Activated CD4-positive, alpha-beta T cell treated with anti-CD3 and anti-CD28 coated beads for 36 hours (primary cell): ENCODE measurements at regions not wholly inside any gene's neighbourhood (a gene's known extent, or its start where the extent isn't known, plus 50 kb on each side); places are given as distances from the start of the nearest gene placed in this dataset.
"Not testable (repeated sequence)": the region's sequence is repeated elsewhere in the genome, so short reads cannot be mapped to it uniquely, and the experiment has no call there.

Source experiments
- ATAC-seq: fragments of 200-7000 bp; cut with Tn5 transposase; one replicate; pipeline ENCODE4 v1.10.0; 2021; ENCODE audit warnings: mild to moderate bottlenecking, moderate library complexity
- CTCF ChIA-PET: fragments of 350-600 bp; sonication (Branson Sonifier 250); formaldehyde crosslinking; loops from one replicate; lab custom pipeline; 2021; ENCODE audit warnings: antibody characterized with exemption; lab: Charles Lee
- POLR2A ChIA-PET: fragments of 350-600 bp; sonication (Branson Sonifier 250); formaldehyde crosslinking; loops from one replicate; lab custom pipeline; 2021; ENCODE audit warnings: antibody characterized with exemption, inconsistent platforms; lab: Charles Lee
- DNase-seq: peaks from one replicate; pipeline ENCODE4 v3.0.0-alpha.2; 2020
- H3K27ac Mint-ChIP-seq: one replicate; pipeline ENCODE4 v1.8.0; 2021; ENCODE audit warnings: mixed read lengths
- H3K27me3 Mint-ChIP-seq: one replicate; pipeline ENCODE4 v1.8.0; 2021; ENCODE audit warnings: mixed read lengths
- H3K36me3 Mint-ChIP-seq: one replicate; pipeline ENCODE4 v1.8.0; 2021; ENCODE audit warnings: low read depth, mixed read lengths
- H3K4me1 Mint-ChIP-seq: one replicate; pipeline ENCODE4 v1.8.0; 2021; ENCODE audit warnings: mixed read lengths
- H3K4me3 Mint-ChIP-seq: one replicate; pipeline ENCODE4 v1.8.0; 2021; ENCODE audit warnings: mild to moderate bottlenecking, moderate library complexity, mixed read lengths
- H3K9me3 Mint-ChIP-seq: one replicate; pipeline ENCODE4 v1.8.0; 2021; ENCODE audit warnings: low read depth, mixed read lengths
- intact Hi-C, 2 experiments: fragments of 100-400 bp; cut with DNase I in 1 of 2; cut with micrococcal nuclease in 1 of 2; formaldehyde crosslinking; loops; one replicate each; pipeline versions ENCODE4 v1.14.2 to v1.15.1; 2022 to 2024; cut with DNase I, micrococcal nuclease

DNA sequence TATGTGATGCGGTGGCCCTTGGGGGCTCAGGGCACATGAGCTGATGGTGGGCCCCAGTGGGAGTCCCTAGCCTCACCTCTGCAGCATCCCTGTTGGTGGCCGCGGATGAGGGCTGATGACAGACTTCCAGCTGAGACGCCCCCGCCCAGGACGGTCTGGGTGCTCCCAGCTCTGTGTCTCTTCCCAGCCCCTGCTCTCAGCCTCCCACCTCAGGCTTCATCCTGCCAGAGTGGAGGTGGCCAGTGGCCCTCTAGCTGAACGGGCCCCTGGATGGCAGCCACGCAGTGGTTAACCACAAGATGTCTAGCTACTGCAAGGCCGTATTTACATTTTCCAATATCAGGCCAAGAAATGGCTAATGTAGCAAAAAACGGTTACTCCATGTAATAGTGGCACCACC lies 205.3 kb upstream of the LINGO1 start:
- Mint-ChIP-seq H3K36me3 (no peaks in the 10 kb centered on the region), H3K27me3 (peaks cover 6% of the 10 kb centered on the region), H3K4me1 (no peaks in the 10 kb centered on the region), H3K4me3 (no peak overlapping the region), H3K27ac (no peak overlapping the region), H3K9me3 (no peaks in the 10 kb centered on the region)
- POLR2A ChIA-PET, result no interaction called here
- DNase-seq (no peak), ATAC-seq (no peak)
- intact Hi-C loops, result no loop called here
- CTCF ChIA-PET, result interaction anchor here (1.1 kb wide), 1 partner anchor 17 kb away, joined by 3 read pairs; no protein-coding TSS in a partner anchor

GRCh38 chr15:77837649-77838025 lies 204.9 kb upstream of the LINGO1 start:
- no peak overlapping the region for H3K27ac Mint-ChIP-seq
- DNase-seq (no peak), ATAC-seq (no peak)
- POLR2A ChIA-PET, result interaction anchor here (0.7 kb wide), 1 partner anchor 162 kb away, joined by 3 read pairs; no protein-coding TSS in a partner anchor
- no peaks in the 10 kb centered on the region for H3K36me3 Mint-ChIP-seq
- CTCF ChIA-PET, result interaction anchor here (1.1 kb wide), 1 partner anchor 17 kb away, joined by 3 read pairs; no protein-coding TSS in a partner anchor
- intact Hi-C loops, result no loop called here
- H3K9me3 Mint-ChIP-seq, result no peaks in the 10 kb centered on the region
- peaks cover 6% of the 10 kb centered on the region for H3K27me3 Mint-ChIP-seq
- no peaks in the 10 kb centered on the region for H3K4me1 Mint-ChIP-seq
- no peak overlapping the region for H3K4me3 Mint-ChIP-seq

GRCh38 chr15:77836906-77837648 lies 204.4 kb upstream of the LINGO1 start:
- no peaks in the 10 kb centered on the region for H3K36me3 Mint-ChIP-seq
- H3K4me1 Mint-ChIP-seq, result no peaks in the 10 kb centered on the region
- ChIA-PET POLR2A (interaction anchor here (0.6 to 0.7 kb wide), 2 partner anchors 132 to 162 kb away, joined by 3 read pairs; no protein-coding TSS in a partner anchor), CTCF (interaction anchor here (1.1 kb wide), 1 partner anchor 16 kb away, joined by 3 read pairs; no protein-coding TSS in a partner anchor)
- H3K9me3 Mint-ChIP-seq, result no peaks in the 10 kb centered on the region
- DNase-seq, result no peak
- ATAC-seq, result no peak
- intact Hi-C loops, result no loop called here
- H3K27me3 Mint-ChIP-seq, result peaks cover 6% of the 10 kb centered on the region
- H3K27ac Mint-ChIP-seq, result no peak overlapping the region
- H3K4me3 Mint-ChIP-seq, result no peak overlapping the region

DNA sequence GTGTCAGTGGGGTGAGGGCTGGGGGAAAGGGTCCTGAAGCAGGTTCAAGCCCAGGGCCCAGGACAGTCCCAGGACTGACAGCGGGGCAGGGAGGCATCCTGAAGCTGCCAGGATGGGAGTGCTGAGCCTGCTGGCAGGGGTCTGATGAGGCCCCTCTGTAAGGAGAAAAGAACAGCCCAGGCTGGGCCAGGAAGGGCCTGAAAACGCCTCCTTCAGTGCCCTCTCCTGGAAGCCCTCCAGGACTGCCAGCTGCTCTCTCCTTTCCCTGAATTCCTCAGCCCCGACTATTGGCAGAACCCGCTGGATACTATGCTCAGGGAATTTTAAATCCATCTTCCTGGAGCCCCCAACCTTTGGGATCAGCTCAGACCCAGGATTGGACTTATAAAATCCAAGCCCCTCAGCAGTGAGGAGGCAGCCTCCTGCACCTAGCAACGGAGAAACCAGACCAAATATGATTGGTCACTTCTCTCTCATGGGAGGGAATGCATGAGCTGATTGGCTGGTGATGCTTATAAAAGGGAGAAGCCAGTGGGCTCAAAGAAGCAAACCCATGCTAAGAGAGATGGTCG lies 203.5 kb upstream of the LINGO1 start:
- Mint-ChIP-seq H3K27me3 (peaks cover 6% of the 10 kb centered on the region), H3K36me3 (no peaks in the 10 kb centered on the region), H3K27ac (no peak overlapping the region), H3K4me3 (no peak overlapping the region), H3K9me3 (no peaks in the 10 kb centered on the region), H3K4me1 (no peaks in the 10 kb centered on the region)
- ATAC-seq (no peak), DNase-seq (no peak)
- intact Hi-C loops, result no loop called here
- POLR2A ChIA-PET, result no interaction called here
- CTCF ChIA-PET, result no interaction called here

GRCh38 chr15:77834276-77834990 lies 201.7 kb upstream of the LINGO1 start:
- H3K27ac Mint-ChIP-seq, result no peak overlapping the region
- POLR2A ChIA-PET, result no interaction called here
- H3K9me3 Mint-ChIP-seq, result no peaks in the 10 kb centered on the region
- ATAC-seq (no peak), DNase-seq (no peak)
- H3K4me1 Mint-ChIP-seq, result no peaks in the 10 kb centered on the region
- H3K4me3 Mint-ChIP-seq, result no peak overlapping the region
- no peaks in the 10 kb centered on the region for H3K36me3 Mint-ChIP-seq
- peaks cover 2% of the 10 kb centered on the region for H3K27me3 Mint-ChIP-seq
- intact Hi-C loops, result no loop called here
- CTCF ChIA-PET, result interaction anchor here (0.7 kb wide), 1 partner anchor 18 kb away, joined by 3 read pairs; no protein-coding TSS in a partner anchor

GRCh38 chr15:77832874-77833273 lies 200.2 kb upstream of the LINGO1 start:
- DNase-seq, result no peak
- H3K4me3 Mint-ChIP-seq, result no peak overlapping the region
- ChIA-PET POLR2A (no interaction called here), CTCF (no interaction called here)
- H3K36me3 Mint-ChIP-seq, result no peaks in the 10 kb centered on the region
- H3K27ac Mint-ChIP-seq, result no peak overlapping the region
- ATAC-seq, result no peak
- intact Hi-C loops, result no loop called here
- H3K4me1 Mint-ChIP-seq, result no peaks in the 10 kb centered on the region
- H3K27me3 Mint-ChIP-seq, result no peaks in the 10 kb centered on the region
- H3K9me3 Mint-ChIP-seq, result no peaks in the 10 kb centered on the region

DNA sequence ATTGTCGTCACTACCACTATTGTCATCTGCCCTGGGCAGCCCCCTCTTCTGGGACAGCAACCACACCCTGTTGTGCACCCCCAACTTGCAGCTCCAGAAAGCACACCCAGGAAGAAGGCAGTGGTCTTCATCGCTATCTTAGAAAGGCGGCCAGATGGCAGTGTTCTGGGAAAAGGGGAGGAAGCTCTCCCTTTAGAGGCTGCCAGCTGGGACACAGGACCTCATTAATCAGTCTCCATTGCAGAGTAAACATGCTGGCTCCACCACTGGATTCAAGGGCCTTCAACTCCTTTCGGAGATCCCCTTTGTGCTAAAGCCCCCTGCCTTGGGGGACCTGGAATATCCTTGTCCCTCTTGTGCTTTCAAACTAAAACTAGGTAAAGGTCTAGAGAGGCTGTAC lies 199.3 kb upstream of the LINGO1 start:
- ChIA-PET CTCF (interaction anchor here (0.8 kb wide), 1 partner anchor 10 kb away, joined by 3 read pairs; no protein-coding TSS in a partner anchor), POLR2A (no interaction called here)
- DNase-seq (no peak), ATAC-seq (no peak)
- intact Hi-C loops, result no loop called here
- Mint-ChIP-seq H3K4me3 (no peak overlapping the region), H3K9me3 (no peaks in the 10 kb centered on the region), H3K4me1 (no peaks in the 10 kb centered on the region), H3K27me3 (no peaks in the 10 kb centered on the region), H3K27ac (no peak overlapping the region), H3K36me3 (no peaks in the 10 kb centered on the region)

- H3K27me3 Mint-ChIP-seq, result no peaks in the 10 kb centered on the region
- ATAC-seq, result no peak
- H3K4me1 Mint-ChIP-seq, result no peaks in the 10 kb centered on the region
- CTCF ChIA-PET, result no interaction called here
- H3K27ac Mint-ChIP-seq, result no peak overlapping the region
- intact Hi-C loops, result no loop called here
- POLR2A ChIA-PET, result no interaction called here
- H3K36me3 Mint-ChIP-seq, result no peaks in the 10 kb centered on the region
- no peak overlapping the region for H3K4me3 Mint-ChIP-seq
- no peaks in the 10 kb centered on the region for H3K9me3 Mint-ChIP-seq
- no peak for DNase-seq
Measured at GRCh38 chr15:77830051-77830468, 197.3 kb upstream of the LINGO1 start.

- H3K27me3 Mint-ChIP-seq, result not testable (repeated sequence)
Measured at GRCh38 chr15:77829331-77829730, 196.6 kb upstream of the LINGO1 start.

DNA sequence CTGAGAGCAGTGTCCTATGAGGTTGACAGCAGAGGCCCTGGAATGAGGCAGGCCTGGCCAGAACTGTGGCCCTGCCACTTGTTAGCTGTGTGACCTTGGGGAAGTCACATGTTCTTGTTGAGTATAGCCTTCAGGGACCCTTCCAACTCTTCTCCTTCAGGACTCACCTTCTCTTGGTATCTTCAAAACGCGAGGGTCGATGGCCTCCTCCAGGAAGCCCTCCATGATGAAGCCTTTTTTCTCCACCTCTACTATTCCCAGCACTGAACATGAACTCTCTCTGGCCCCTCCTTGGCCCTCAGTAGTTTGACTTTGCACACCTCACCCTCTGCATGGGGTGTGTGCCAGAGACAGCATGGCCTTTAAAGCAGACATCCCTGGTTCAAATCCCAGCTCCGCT lies 195.1 kb upstream of the LINGO1 start:
- Mint-ChIP-seq H3K27me3 (peaks cover 4% of the 10 kb centered on the region), H3K36me3 (no peaks in the 10 kb centered on the region), H3K4me3 (no peak overlapping the region), H3K27ac (no peak overlapping the region), H3K4me1 (no peaks in the 10 kb centered on the region), H3K9me3 (no peaks in the 10 kb centered on the region)
- ATAC-seq, result no peak
- CTCF ChIA-PET, result no interaction called here
- intact Hi-C loops, result no loop called here
- POLR2A ChIA-PET, result no interaction called here
- DNase-seq, result no peak

More at GRCh38 chr15:77829331-77829730, 196.6 kb upstream of the LINGO1 start:
- H3K36me3 Mint-ChIP-seq, H3K9me3 Mint-ChIP-seq, POLR2A ChIA-PET, DNase-seq, ATAC-seq, H3K4me3 Mint-ChIP-seq, intact Hi-C loops, H3K4me1 Mint-ChIP-seq, H3K27ac Mint-ChIP-seq, CTCF ChIA-PET: not testable (repeated sequence)

DNA sequence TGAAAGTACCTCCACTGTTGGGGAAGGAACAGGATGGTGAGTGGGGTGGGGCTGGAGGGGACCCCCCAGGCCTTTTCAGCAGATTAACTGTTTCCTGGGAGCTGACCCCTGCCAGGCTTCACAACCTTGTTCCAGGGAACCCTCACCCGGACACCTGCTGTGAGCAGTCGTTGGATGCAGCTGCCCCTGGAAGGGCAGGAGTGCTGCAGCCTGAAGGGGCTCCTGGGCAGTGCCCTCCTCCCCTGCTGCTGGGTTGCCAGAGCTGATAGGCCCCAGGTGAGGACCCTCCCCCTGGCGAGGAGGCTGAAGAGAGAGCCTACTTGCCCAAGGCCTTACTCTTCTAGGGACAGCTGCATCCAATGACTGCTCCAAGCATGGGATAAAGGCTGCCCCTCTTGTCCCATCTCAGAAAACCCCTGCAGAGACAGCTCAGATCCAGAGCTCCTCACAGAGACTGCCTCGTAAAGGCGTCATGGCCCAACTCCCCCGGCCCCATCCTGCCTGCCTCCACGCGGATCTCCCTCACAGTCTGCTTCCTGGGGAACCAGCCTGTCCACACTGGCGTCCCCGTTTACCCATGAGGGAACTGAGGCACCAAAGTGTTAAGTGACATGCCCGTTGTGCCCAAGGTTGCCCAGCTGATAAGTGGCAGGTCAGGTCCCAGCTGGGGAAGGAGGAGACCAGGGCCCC lies 193.4 kb upstream of the LINGO1 start:
- intact Hi-C loops, result no loop called here
- H3K9me3 Mint-ChIP-seq, result no peaks in the 10 kb centered on the region
- POLR2A ChIA-PET, result no interaction called here
- no peaks in the 10 kb centered on the region for H3K36me3 Mint-ChIP-seq
- DNase-seq (no peak), ATAC-seq (no peak)
- CTCF ChIA-PET, result interaction anchor here (0.6 kb wide), 1 partner anchor 169 kb away, joined by 3 read pairs; no protein-coding TSS in a partner anchor
- peaks cover 18% of the 10 kb centered on the region for H3K27me3 Mint-ChIP-seq
- no peak overlapping the region for H3K4me3 Mint-ChIP-seq
- H3K27ac Mint-ChIP-seq, result no peak overlapping the region
- H3K4me1 Mint-ChIP-seq, result no peaks in the 10 kb centered on the region
